Effector memory CD4-positive, alpha-beta T cell (primary cell): ENCODE measurements at regions not wholly inside any gene's neighbourhood (a gene's known extent, or its start where the extent isn't known, plus 50 kb on each side); places are given as distances from the start of the nearest gene placed in this dataset.

Source experiments
- DNase-seq, 3 donors: peaks; one replicate each; pipeline ENCODE4 v3.0.0-alpha.2; 2020
- H3K27ac ChIP-seq: 2 replicates; pipeline ENCODE4 v1.7.0; 2013; ENCODE audit warnings: mild to moderate bottlenecking, low read length, moderate library complexity; ENCODE audit not compliant: insufficient read depth, poor library complexity, severe bottlenecking
- H3K27me3 ChIP-seq: replicated peaks from 2 replicates; pipeline ENCODE4 v1.7.0; 2013; ENCODE audit warnings: mild to moderate bottlenecking, low read length; ENCODE audit not compliant: insufficient read depth, control insufficient read depth, poor library complexity, severe bottlenecking
- H3K36me3 ChIP-seq: 2 replicates; pipeline ENCODE4 v1.7.0; 2013; ENCODE audit warnings: mild to moderate bottlenecking, low read length, moderate library complexity; ENCODE audit not compliant: control insufficient read depth, insufficient read depth
- H3K4me1 ChIP-seq: 2 replicates; pipeline ENCODE4 v1.7.0; 2013; ENCODE audit warnings: low read length, mild to moderate bottlenecking; ENCODE audit not compliant: control insufficient read depth, insufficient read depth, poor library complexity, severe bottlenecking
- H3K4me3 ChIP-seq: 2 replicates; pipeline ENCODE4 v1.7.0; 2013; ENCODE audit warnings: low read length, low read depth, mild to moderate bottlenecking; ENCODE audit not compliant: insufficient read depth, poor library complexity, severe bottlenecking
- H3K9me3 ChIP-seq: 2 replicates; pipeline ENCODE4 v1.7.0; 2013; ENCODE audit warnings: mild to moderate bottlenecking, low read length, moderate library complexity; ENCODE audit not compliant: control insufficient read depth

DNA sequence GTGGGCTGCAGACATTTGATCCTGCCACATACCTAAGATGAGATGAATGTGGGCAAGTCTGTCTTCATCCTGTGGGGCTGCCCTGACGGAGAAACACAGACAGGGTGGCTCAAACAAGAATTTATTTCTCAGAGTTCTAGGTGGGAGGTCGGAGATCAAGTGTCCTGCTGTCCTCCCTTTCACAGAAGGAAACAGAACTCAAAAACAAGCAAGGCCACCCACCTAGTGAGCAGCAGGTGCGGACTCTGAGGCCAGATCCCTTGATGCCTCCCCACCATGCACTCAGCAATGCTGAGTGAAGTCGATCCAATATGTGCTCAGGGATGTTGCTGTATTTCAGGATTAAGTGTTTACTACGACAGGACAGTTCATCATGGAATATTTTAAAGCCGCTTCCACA is 63.0 kb upstream of the SNTG2 start:
- DNase-seq, result no peak
- no peaks in the 10 kb centered on the region for H3K4me1 ChIP-seq
- H3K27me3 ChIP-seq, result no peaks in the 10 kb centered on the region
- H3K9me3 ChIP-seq, result no peaks in the 10 kb centered on the region
- no peaks in the 10 kb centered on the region for H3K36me3 ChIP-seq
- no peak overlapping the region for H3K27ac ChIP-seq
- no peak overlapping the region for H3K4me3 ChIP-seq

DNA sequence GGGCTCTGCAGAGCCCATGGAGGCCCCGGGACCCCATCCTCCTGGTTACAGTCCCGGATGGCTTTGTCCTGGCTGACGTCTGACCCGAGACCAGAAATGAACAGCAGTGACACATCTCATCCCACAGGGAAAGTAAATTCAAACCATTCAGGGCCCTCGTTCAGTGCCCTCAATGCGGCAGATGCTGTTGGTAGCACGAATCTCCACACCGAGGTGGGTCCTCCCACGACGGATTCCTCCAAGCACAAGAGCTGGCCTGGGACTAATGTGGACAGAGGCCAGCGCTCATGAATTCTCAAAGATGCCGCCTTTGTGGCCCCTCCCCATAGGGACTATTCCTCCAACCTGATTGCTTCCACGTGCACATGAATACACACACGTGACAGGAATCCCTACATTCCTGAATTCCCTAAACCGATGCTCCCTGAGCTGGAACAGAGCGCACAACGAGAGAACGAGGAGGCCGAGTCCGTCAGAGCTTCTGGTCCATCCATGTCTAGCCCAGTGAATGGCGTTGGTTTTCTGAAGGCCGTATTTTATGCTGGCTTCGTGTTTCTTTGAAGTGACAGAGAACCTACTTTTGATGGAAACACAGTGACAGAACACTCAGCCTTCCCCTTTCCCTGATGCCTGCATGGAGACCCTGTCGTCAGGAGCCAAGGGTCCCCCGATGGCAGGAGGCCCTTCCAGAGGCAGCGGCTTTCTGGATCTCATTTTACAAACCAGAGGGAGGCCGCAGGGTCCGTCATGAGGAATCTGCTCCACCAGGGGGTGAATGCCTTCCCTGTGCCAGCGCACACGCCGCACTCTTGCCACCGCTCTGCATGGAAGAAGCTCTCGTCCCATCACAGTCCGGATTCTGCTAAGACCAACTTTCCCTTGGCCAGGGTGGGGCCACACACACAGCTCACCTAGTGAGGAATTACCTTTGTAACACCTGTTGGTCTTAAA is 64.3 kb upstream of the SNTG2 start:
- DNase-seq, result no peak
- Histone ChIP-seq H3K36me3 (no peaks in the 10 kb centered on the region), H3K9me3 (no peaks in the 10 kb centered on the region), H3K27me3 (no peaks in the 10 kb centered on the region), H3K27ac (no peak overlapping the region), H3K4me3 (no peak overlapping the region), H3K4me1 (no peaks in the 10 kb centered on the region)

DNA sequence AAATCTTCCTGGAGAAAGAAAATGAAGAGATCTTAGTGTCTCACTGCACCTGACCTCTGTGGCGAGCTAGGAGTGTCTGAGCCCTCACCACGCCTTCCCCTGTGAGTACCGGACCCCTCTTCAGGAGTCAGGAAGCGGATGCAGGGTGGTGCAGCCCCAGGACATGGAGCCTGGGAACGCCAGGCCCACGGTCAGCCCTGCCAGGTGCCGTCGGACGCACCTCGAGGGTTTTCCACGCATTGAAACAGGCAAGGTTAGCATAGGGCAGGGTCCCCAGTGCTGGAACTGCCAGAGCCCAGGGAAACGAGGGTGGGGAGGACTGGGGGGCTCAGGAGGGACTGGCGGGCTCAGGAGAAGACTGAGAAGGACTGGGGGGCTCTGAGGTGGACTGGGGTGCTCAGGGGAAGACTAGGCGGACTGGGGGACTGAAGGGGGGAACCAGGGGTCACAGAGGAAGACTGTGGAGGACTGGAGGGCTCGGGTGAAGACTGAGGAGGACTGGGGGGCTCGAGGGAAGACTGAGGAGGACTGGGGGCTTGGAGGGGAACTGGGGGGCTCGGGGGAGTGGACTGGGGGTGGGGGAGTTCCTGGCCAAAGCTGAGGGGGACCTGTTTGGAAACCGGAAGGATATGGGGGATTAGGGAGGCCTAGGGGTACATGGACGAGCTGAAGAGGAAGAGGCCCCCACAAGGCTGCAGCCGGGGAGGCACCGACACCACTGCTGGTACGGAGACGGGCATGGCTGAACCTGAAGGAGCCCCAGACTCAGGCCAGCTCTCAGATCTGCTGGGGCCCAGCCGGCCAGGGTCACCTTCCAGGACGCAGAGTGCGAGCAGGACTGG is 65.2 kb upstream of the SNTG2 start:
- Histone ChIP-seq H3K4me3 (no peak overlapping the region), H3K27me3 (peaks cover 1% of the 10 kb centered on the region), H3K4me1 (no peaks in the 10 kb centered on the region), H3K9me3 (no peaks in the 10 kb centered on the region), H3K36me3 (no peaks in the 10 kb centered on the region), H3K27ac (no peak overlapping the region)
- DNase-seq, result no peak

DNA sequence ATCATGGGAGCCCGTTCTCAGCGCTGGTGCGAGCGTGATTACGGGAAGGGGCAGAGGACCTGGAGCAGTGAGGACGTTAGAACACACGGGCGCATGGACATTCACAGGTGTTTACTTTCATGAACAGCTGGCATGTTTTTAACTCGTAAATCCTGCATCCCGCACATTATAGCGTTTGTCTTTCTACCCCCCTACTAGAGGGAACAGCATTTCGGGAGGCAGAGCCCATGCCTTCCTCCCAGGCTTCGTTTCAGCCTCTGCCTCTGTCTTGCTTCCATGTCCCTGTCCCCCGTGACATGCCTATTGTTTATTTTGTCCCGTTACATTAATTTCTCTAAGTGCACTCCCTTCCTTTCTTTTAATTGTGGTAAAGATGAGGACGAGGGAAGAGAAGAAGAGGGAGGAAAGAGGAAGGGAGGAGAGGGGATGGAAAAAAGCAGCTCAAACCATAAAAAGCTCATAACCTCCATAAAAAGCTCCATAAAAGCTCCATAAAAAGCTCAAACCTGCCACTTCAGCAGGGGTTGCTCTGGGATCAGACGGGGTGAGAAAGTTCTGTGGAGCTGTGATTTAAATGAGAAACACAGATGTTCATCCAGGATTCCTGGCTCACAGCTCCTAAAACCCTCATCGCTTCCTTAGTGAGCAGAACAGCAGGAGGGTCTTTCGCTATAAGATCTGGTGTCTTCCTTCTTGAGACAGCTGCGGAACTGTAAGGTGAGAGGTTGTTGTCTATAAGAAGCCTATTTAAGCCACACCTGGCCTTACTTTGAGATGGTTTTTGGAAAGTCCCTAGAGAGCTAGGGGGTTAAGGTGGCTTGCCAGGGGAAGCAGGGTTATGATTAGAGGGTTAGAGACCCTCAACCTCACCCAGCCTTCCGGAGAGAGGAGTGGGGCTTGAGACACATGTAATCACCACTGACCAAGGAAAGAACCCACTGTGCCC is 66.6 kb upstream of the SNTG2 start:
- no peaks in the 10 kb centered on the region for H3K4me1 ChIP-seq
- H3K27ac ChIP-seq, result no peak overlapping the region
- H3K9me3 ChIP-seq, result no peaks in the 10 kb centered on the region
- H3K36me3 ChIP-seq, result no peaks in the 10 kb centered on the region
- H3K4me3 ChIP-seq, result no peak overlapping the region
- H3K27me3 ChIP-seq, result peaks cover 4% of the 10 kb centered on the region
- no peak for DNase-seq

DNA sequence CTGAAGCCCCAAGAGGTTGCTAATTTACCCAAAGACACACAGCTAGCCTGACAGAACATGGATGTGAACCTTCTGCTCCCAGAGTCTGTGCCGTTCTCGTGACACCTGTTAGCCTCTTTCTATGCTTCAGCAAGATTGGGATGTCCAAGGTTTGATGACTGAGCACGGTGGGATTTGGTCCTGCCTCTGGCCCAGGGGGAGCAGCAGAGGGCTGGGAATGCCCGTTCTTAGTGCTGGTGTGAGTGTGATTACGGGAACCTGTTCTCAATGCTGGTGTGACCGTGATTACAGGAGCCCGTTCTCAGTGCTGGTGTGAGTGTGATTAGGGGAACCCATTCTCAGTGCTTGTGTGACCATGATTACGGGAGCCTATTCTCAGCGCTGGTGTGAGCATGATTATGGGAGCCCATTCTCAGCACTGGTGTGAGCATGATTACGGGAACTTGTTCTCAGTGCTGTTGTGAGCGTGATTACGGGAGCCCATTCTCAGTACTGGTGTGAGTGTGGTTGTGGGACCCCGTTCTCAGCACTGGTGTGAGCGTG is 67.3 kb upstream of the SNTG2 start:
- H3K4me1 ChIP-seq, result no peaks in the 10 kb centered on the region
- H3K4me3 ChIP-seq, result no peak overlapping the region
- H3K36me3 ChIP-seq, result no peaks in the 10 kb centered on the region
- no peak for DNase-seq
- H3K9me3 ChIP-seq, result no peaks in the 10 kb centered on the region
- peaks cover 4% of the 10 kb centered on the region for H3K27me3 ChIP-seq
- no peak overlapping the region for H3K27ac ChIP-seq

DNA sequence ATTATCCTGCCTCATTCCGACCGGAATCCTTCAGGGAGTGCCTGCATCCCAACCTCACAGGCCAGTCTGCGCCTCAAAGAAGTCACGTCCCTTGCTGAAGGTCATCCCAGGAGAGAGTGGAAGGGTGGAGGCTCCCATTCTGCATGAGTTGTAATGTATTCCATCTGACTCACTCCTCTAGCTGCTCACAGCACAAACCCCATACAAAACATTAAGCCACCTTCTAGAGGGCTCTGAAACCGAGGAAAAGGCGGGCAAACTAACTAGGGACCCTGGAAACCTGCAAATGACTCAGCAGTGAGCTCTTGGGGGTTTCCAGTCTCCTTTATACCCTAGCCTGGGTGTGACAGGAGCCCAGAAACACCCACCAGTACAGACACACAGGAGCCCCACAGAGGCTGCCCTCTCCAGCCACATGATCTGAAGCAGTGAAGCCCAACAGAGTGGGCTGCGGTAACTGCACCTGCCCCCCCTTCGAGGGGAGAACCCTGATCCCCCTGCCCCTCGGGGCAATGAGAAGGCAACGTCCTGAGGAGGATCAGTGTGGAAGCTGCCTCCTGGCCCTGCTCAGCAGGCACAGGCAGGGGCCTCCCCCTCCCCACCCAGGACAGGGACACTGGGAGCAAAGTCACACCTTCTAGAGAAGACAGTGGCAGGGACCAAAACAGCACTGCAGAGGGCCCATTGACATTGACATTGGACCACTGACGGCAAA is 69.3 kb upstream of the SNTG2 start:
- Histone ChIP-seq H3K4me3 (no peak overlapping the region), H3K27ac (no peak overlapping the region), H3K27me3 (peaks cover 4% of the 10 kb centered on the region), H3K36me3 (no peaks in the 10 kb centered on the region), H3K4me1 (no peaks in the 10 kb centered on the region), H3K9me3 (no peaks in the 10 kb centered on the region)
- no peak for DNase-seq

- no peak overlapping the region for H3K4me3 ChIP-seq
- no peak for DNase-seq
- H3K27me3 ChIP-seq, result peaks cover 4% of the 10 kb centered on the region
- H3K4me1 ChIP-seq, result no peaks in the 10 kb centered on the region
- no peak overlapping the region for H3K27ac ChIP-seq
- H3K36me3 ChIP-seq, result no peaks in the 10 kb centered on the region
- no peaks in the 10 kb centered on the region for H3K9me3 ChIP-seq
Measured at GRCh38 chr2:880201-880970, 70.3 kb upstream of the SNTG2 start.

DNA sequence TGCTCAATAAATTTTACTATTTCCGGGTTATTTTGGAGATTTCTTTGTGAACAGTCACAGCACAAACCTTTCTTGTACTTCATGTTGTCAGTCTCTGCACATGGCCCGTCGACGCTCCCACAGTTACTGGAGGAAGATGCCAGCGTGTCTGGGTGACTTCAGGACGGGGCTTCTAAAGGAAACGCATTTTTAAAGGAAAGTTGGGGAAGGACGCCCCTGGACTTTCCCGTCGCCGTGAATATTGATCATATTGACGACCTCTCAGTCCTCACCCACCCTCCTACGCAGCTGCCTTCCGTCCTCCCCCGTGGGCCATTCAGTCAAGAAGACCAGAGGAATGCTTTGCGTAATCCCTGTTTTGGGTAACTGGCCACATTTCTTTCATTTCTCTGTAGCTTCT is 71.1 kb upstream of the SNTG2 start:
- H3K4me1 ChIP-seq, result no peaks in the 10 kb centered on the region
- DNase-seq, result no peak
- peaks cover 4% of the 10 kb centered on the region for H3K27me3 ChIP-seq
- no peaks in the 10 kb centered on the region for H3K9me3 ChIP-seq
- H3K27ac ChIP-seq, result no peak overlapping the region
- H3K4me3 ChIP-seq, result no peak overlapping the region
- no peaks in the 10 kb centered on the region for H3K36me3 ChIP-seq
